HG02798 (cell line): ENCODE measurements at regions not wholly inside any gene's neighbourhood (a gene's known extent, or its start where the extent isn't known, plus 50 kb on each side); places are given as distances from the start of the nearest gene placed in this dataset.

Source experiments
- ATAC-seq: cut with Tn5 transposase; IDR thresholded peaks from one replicate; pipeline ENCODE4 v1.9.1; 2021; ENCODE audit warnings: mild to moderate bottlenecking; ENCODE audit not compliant: unreplicated experiment, poor library complexity

GRCh38 chr9:105059252-105059651 lies 131.3 kb upstream of the ABCA1 start:
- no peak for ATAC-seq

- ATAC-seq, result no peak
Observed at GRCh38 chr9:105062222-105062855, 134.4 kb upstream of the ABCA1 start.

GRCh38 chr9:105064248-105065097 lies 136.5 kb upstream of the ABCA1 start:
- peak; percentile 59 for ATAC-seq

GRCh38 chr9:105065098-105066088 lies 137.4 kb upstream of the ABCA1 start:
- no peak for ATAC-seq

GRCh38 chr9:105066275-105066865 lies 138.4 kb upstream of the ABCA1 start:
- ATAC-seq, result no peak

- ATAC-seq, result no peak
Observed at GRCh38 chr9:105067895-105068580, 140.1 kb upstream of the ABCA1 start.

GRCh38 chr9:105069285-105069684 lies 141.3 kb upstream of the ABCA1 start:
- ATAC-seq, result no peak

- no peak for ATAC-seq
Observed at GRCh38 chr9:105069696-105070095, 141.7 kb upstream of the ABCA1 start.

- ATAC-seq, result no peak
Observed at GRCh38 chr9:105070176-105070575, 142.2 kb upstream of the ABCA1 start.

- ATAC-seq, result no peak
Observed at GRCh38 chr9:105072476-105072875, 144.5 kb upstream of the ABCA1 start.

- ATAC-seq, result no peak
Observed at GRCh38 chr9:105073147-105073546, 145.2 kb upstream of the ABCA1 start.

GRCh38 chr9:105074491-105074890 lies 146.5 kb upstream of the ABCA1 start:
- ATAC-seq, result no peak

GRCh38 chr9:105076729-105077128 lies 148.8 kb upstream of the ABCA1 start:
- ATAC-seq, result no peak

GRCh38 chr9:105079457-105079856 lies 151.5 kb upstream of the ABCA1 start:
- ATAC-seq, result no peak

GRCh38 chr9:105082843-105083242 lies 154.9 kb upstream of the ABCA1 start:
- no peak for ATAC-seq

GRCh38 chr9:105083256-105083655 lies 155.3 kb upstream of the ABCA1 start:
- ATAC-seq, result no peak

GRCh38 chr9:105087910-105088898 lies 156.2 kb upstream of the SLC44A1 start:
- no peak for ATAC-seq

- no peak for ATAC-seq
Observed at GRCh38 chr9:105089874-105090273, 154.6 kb upstream of the SLC44A1 start.
